GM18526 (cell line): ENCODE measurements at regions not wholly inside any gene's neighbourhood (a gene's known extent, or its start where the extent isn't known, plus 50 kb on each side); places are given as distances from the start of the nearest gene placed in this dataset.

Experiments
- POLR2A ChIP-seq: IDR thresholded peaks from 3 replicates; pipeline ENCODE4 v1.6.1; 2011; ENCODE audit not compliant: insufficient read length; ENCODE audit errors: extremely low read depth

- TF ChIP-seq POLR2A: no peak
Observed at GRCh38 chr2:118320658-118321057, 232.4 kb downstream of the INSIG2 start.

DNA sequence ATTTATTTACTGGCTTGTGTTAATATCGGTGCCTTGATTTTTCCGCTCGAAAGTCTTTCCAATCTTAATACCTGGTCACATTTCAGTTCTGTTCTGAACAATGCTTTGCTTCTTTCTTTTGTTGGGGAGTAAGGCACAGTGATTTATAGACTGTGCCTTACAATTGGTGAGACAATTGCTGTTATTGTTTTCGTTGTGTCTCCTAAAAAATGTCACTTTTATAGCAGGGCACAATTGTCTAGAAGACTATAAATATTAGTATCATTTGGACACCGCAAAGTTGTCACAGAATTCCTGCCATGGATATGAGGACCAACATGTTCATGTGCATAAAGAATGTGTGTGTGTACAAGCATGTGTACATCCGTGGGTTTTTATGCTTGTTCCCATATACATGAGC, 231.9 kb downstream of the INSIG2 start:
- TF ChIP-seq POLR2A: no peak

DNA sequence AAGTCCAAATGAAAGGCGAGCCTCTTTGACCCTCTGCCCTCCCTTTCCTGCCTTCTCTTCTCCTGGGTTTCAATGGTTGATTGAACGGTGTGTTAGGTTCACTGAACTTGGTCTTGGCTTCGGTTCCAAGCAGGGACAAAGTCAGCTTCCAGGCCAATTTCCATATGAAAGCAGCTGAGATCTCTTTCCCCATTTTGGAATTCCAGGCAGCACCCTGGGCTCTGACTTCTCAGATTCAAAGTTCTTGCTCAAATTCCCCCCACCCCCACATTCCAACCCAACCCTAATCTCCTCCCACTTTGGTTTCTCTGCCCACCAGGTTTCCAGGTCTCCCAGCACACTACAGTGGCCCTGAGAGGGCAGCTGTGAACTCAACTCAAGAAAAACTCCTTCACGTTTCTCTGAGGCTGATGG, 231.0 kb downstream of the INSIG2 start:
- no peak for TF ChIP-seq POLR2A

- TF ChIP-seq POLR2A: no peak
Observed at GRCh38 chr2:118315606-118316005, 227.3 kb downstream of the INSIG2 start.

- TF ChIP-seq POLR2A: no peak
Observed at GRCh38 chr2:118312969-118313756, 224.9 kb downstream of the INSIG2 start.

DNA sequence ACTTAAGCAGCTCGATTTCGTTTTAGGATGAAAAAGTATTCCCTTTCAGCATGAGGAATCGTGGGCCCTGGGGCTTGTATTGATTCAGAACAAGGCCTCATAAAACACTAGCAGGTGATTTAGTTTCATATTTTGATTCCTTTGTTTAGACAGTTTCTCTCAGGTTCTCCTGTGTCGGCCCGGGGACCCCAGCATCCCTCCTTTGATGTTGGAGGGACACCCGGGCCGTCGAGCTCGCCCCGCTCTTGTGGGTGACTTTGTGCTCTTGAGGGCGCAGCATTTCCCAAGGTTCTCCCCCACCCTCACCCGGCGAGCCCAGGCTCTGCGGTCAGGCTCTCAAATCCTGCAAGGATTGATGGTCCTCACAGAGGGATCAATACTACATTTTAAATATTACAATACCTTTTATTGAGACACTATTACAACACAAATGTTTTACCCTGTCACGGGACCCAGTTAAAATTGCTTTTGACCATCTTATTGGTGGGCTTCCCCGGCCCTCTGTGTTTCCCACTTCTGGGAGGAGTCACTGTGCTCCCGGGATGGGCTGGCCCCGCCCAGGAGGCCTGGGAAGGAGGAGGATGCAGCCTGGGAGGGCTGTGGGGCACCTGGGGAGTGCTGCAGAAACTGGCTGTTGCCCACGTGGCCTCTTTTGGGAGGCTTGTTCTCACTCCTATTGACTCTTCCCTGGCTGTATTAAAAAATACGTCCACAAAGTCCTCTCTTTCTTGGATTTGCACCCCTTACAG, 222.6 kb downstream of the INSIG2 start:
- TF ChIP-seq POLR2A: no peak

GRCh38 chr2:118309946-118310680, 221.8 kb downstream of the INSIG2 start:
- no peak for TF ChIP-seq POLR2A

DNA sequence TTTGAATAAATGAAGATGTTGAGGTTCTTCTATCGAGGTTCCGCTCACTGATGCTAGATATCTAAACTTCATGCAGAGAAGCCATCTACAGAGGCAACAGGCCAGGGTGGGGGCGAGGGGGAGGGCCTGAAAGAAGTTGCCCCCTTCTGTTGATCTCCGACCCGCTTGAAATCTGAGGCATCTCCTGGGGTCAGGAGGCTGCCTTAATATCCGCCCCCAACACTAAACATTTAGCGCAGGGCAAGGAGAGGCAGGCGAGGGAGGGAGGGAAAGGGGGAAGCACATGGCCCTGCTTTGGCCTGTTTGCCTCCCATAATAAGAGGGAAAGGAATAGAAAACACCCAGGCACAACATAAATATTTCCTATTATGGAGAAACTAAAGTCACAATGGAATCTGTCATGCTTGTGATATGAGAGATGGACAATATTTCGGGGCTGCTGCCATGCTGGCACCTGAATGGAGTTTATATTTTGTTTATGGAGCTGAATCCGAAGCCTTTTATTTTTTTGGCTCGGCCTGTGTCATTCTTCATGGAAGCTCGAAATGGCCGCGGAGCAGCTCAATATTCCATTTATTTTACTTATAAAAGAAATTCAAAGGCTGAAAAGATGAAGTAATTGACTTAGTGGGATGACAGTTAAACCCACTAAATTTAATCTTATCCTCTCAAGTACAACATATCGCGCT, 221.1 kb downstream of the INSIG2 start:
- TF ChIP-seq POLR2A: no peak

- no peak for TF ChIP-seq POLR2A
Observed at GRCh38 chr2:118307864-118308263, 219.6 kb downstream of the INSIG2 start.

- no peak for TF ChIP-seq POLR2A
Observed at GRCh38 chr2:118301248-118301647, 213.0 kb downstream of the INSIG2 start.

- no peak for TF ChIP-seq POLR2A
Observed at GRCh38 chr2:118300832-118301231, 212.6 kb downstream of the INSIG2 start.

DNA sequence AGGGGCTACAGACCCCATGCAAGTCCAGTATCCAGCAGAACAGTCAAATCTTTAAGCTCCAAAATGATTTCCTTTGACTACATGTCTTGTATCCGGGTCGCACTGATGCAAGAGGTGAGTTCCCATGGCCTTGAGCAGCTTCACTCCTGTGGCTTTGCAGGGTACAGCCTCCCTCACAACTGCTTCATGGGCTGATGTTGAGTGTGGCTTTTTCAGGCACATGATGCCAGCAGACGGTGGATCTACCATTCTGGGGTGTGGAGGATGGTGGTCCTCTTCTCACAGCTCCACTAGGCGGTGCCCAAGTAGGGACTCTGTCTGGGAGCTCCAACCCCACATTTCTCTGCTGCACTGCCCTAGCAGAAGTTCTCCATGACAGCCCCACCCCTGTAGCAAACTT, 208.4 kb downstream of the INSIG2 start:
- TF ChIP-seq POLR2A: no peak

GRCh38 chr2:118295592-118296390, 207.5 kb downstream of the INSIG2 start:
- no peak for TF ChIP-seq POLR2A

- TF ChIP-seq POLR2A: no peak
Observed at GRCh38 chr2:118294063-118294462, 205.8 kb downstream of the INSIG2 start.
